ENCODE measurements at regions not wholly inside any gene's neighbourhood (a gene's known extent, or its start where the extent isn't known, plus 50 kb on each side); places are given as distances from the start of the nearest gene placed in this dataset.
"Not testable (repeated sequence)": the region's sequence is repeated elsewhere in the genome, so short reads cannot be mapped to it uniquely, and the experiment has no call there.

DNA sequence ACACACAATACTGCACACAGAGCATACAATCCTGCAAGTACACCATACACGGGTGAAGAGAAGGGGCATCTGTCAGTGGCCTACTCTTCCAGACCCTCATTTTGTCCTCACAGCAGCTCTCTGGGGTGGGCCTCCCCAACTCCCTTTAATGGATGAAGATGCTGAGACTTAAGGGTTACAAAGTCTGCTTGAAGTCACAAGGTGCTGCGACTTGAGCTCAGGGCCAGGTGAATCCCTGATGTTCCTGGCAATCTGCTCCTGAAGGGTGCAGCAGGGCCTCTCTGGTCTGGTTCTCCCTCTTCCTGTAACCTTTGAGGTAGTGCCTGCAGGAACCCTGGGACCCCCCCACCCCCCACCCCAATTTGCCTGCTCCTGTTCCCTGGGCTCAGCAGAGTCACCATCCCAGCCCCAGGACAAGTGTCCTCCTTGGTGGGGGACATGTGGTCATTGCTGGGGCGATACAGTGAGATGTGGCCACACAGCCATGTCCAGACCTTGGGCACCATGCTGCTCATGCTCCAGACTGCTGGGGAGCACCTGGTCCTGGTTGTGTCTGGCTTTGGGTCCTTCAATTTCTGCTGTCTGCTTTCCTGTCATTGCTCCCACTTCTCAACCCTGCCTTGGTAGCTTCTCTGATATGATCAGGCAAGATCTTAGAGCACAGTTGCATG is 107.5 kb downstream of the METRNL start:
- H3K27ac ChIP-seq: no peak overlapping the region
- no peaks in the 10 kb centered on the region; the same call in 1 of the 2 replicates for H3K9me3 ChIP-seq (ENCODE audit: low read depth, low read length)
- no peak overlapping the region for H3K4me3 ChIP-seq
- H3K9ac ChIP-seq (ENCODE audit: insufficient read length): no peak overlapping the region
- no peaks in the 10 kb centered on the region for H3K36me3 ChIP-seq (ENCODE audit: insufficient read depth, low read length)
- TF ChIP-seq EZH2 (IDR thresholded peaks at IDR 0.05): no peak
- no peak for TF ChIP-seq FOXP2 (optimal IDR thresholded peaks at IDR 0.05; ENCODE audit: control extremely low read depth, extremely low read length, insufficient read depth)
- TF ChIP-seq POLR2AphosphoS5 (IDR thresholded peaks at IDR 0.05; ENCODE audit: borderline replicate concordance, low read depth, low read length): no peak
- no peak for DNase-seq (ENCODE audit: low read depth, low spot score)

DNA sequence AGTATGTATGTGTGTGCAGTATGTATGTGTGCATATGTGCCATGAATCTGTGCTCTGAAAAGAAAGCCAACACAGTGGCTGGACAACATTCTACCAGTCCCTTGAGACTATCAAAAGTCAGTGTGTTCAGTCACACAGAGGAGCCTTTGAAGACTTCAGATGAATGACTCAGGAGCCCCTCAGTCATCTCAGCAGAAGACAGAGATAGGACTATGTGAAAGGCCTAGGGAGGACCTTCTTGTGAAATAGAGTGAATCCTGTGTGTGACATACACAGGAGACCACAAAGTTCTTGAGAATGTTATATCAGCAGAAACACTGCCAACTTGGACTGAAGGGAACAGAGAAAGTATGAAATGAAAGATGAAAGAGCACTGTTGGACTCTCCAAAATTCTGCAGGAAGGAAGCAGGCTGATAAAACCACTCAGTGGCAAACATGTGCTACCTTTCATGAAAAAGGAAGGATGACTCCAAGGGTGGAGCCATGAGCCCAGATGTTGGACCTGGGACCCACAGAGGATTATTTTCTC is 108.4 kb downstream of the METRNL start:
- H3K9ac ChIP-seq (ENCODE audit: insufficient read length): no peak overlapping the region
- no peaks in the 10 kb centered on the region for H3K36me3 ChIP-seq (ENCODE audit: insufficient read depth, low read length)
- no peak overlapping the region for H3K27ac ChIP-seq
- H3K4me3 ChIP-seq: no peak overlapping the region
- no peak for DNase-seq (ENCODE audit: low read depth, low spot score)
- TF ChIP-seq FOXP2 (optimal IDR thresholded peaks at IDR 0.05; ENCODE audit: control extremely low read depth, extremely low read length, insufficient read depth) (no peak), EZH2 (IDR thresholded peaks at IDR 0.05) (no peak), POLR2AphosphoS5 (IDR thresholded peaks at IDR 0.05; ENCODE audit: borderline replicate concordance, low read depth, low read length) (no peak)
- no peaks in the 10 kb centered on the region; the same call in 1 of the 2 replicates for H3K9me3 ChIP-seq (ENCODE audit: low read depth, low read length)

DNA sequence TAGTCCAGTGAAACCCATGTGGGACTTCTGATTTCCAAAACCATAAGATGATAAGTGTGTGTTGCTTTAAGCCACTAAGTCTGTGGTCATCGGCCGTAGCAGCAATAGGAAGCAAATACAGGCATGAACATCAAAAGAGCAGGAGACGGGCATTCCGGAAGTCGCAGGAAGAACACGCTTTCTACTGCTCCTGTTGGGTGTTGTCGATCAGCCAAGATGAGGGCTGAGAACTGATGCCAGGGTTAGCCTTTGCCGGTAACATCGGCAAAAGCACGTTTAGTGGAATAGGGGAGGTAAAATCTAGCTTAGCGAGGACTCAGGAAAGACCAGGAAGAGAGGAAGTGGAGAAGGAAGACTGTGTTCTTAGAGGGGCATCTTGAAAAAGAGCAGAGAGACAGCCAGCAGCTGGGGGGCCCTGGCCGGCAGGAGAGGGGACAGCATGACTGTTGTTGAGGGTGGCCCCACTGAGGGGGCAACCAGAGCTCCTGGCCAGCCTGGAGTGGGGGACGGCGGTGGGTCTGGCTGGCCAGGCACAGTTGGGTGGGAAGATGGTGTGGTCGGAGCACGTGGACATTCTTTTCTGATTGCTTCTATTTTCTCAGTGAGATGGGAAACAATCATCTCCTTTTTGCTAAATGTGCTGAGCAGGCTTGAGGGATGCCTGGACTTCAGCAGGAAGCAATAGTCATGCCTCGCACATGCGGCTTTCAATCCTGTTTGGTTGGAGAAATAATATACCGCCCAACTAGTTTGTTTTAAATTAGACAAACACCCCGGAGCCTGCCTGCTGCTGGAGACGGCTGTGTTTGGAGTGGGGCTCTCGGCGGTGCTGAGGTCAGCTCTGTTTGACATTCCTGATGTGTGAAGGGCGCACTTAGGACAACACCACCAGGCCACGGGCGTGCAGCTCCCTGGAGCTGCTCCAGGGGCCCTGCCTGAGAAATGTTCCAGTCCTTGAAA is 109.9 kb downstream of the METRNL start:
- DNase-seq (ENCODE audit: low read depth, low spot score): no peak
- TF ChIP-seq FOXP2 (optimal IDR thresholded peaks at IDR 0.05; ENCODE audit: control extremely low read depth, extremely low read length, insufficient read depth) (no peak), POLR2AphosphoS5 (IDR thresholded peaks at IDR 0.05; ENCODE audit: borderline replicate concordance, low read depth, low read length) (no peak), EZH2 (IDR thresholded peaks at IDR 0.05) (no peak)

DNA sequence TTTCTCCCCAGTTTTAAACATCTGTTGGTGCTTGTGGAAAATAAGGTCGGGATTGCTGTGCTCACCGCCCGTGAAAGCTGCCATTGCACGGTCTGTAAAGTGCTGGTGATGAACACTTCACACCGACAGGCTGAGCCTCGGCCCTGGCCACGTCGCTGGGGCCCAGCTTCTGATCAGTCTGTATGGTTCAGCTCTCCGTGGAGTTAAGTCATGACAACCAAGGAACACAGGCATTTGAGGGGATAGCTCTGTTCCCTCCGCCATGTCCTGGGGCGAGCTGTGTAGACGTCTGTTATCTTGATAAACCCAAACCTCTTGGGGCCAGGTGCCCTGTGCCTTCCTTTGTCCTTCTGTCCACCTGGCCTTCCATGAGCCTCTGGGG is 110.6 kb downstream of the METRNL start:
- no peak overlapping the region for H3K27ac ChIP-seq
- no peaks in the 10 kb centered on the region for H3K36me3 ChIP-seq (ENCODE audit: insufficient read depth, low read length)
- no peaks in the 10 kb centered on the region; the same call in 1 of the 2 replicates for H3K9me3 ChIP-seq (ENCODE audit: low read depth, low read length)
- DNase-seq (ENCODE audit: low read depth, low spot score): no peak
- TF ChIP-seq FOXP2 (optimal IDR thresholded peaks at IDR 0.05; ENCODE audit: control extremely low read depth, extremely low read length, insufficient read depth) (no peak), EZH2 (IDR thresholded peaks at IDR 0.05) (no peak), POLR2AphosphoS5 (IDR thresholded peaks at IDR 0.05; ENCODE audit: borderline replicate concordance, low read depth, low read length) (no peak)
- no peak overlapping the region for H3K4me3 ChIP-seq
- H3K9ac ChIP-seq (ENCODE audit: insufficient read length): no peak overlapping the region

More for the DNA sequence above, 109.9 kb downstream of the METRNL start:
- Histone ChIP-seq H3K9me3 (ENCODE audit: low read depth, low read length) (no peaks in the 10 kb centered on the region; the same call in 1 of the 2 replicates), H3K36me3 (ENCODE audit: insufficient read depth, low read length) (no peaks in the 10 kb centered on the region), H3K27ac (no peak overlapping the region), H3K9ac (ENCODE audit: insufficient read length) (no peak overlapping the region), H3K4me3 (no peak overlapping the region)

DNA sequence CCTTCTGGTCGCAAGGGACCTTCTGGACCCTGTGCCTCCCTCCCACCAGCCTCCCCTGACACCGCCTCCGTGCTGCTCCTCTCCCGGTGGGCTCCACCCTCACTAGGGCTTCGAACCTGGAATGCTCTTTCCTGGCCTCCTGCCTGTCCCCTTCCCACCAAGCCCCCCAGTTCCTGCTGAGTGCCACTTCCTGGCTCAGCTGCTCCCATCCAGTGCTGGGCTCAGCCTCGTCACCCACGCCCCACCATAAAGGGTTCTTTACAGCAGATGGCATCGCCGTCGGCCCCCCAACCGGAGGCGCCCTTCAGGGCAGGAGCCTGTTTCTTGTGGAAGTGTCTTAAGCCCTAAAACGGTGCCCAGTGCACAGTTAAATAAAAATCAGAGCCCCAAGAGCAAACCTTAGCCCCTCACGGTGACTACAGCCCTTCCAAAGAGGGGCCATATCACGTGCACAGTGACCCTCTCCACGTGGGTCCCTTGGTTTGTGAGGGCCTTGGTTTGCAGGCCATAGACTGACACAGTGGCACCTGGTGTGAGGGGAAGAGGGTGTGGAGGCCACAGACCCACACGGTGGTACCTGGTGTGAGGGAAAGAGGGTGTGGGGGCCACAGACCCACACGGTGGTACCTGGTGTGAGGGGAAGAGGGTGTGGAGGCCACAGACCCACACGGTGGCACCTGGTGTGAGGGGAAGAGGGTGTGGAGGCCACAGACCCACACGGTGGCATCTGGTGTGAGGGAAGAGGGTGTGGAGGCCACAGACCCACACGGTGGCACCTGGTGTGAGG is 111.4 kb downstream of the METRNL start:
- Histone ChIP-seq H3K36me3 (ENCODE audit: insufficient read depth, low read length) (no peaks in the 10 kb centered on the region), H3K4me3 (no peak overlapping the region), H3K27ac (no peak overlapping the region), H3K9ac (ENCODE audit: insufficient read length) (no peak overlapping the region), H3K9me3 (ENCODE audit: low read depth, low read length) (no peaks in the 10 kb centered on the region; the same call in 1 of the 2 replicates)
- no peak for TF ChIP-seq POLR2AphosphoS5 (IDR thresholded peaks at IDR 0.05; ENCODE audit: borderline replicate concordance, low read depth, low read length)
- DNase-seq (ENCODE audit: low read depth, low spot score): no peak

DNA sequence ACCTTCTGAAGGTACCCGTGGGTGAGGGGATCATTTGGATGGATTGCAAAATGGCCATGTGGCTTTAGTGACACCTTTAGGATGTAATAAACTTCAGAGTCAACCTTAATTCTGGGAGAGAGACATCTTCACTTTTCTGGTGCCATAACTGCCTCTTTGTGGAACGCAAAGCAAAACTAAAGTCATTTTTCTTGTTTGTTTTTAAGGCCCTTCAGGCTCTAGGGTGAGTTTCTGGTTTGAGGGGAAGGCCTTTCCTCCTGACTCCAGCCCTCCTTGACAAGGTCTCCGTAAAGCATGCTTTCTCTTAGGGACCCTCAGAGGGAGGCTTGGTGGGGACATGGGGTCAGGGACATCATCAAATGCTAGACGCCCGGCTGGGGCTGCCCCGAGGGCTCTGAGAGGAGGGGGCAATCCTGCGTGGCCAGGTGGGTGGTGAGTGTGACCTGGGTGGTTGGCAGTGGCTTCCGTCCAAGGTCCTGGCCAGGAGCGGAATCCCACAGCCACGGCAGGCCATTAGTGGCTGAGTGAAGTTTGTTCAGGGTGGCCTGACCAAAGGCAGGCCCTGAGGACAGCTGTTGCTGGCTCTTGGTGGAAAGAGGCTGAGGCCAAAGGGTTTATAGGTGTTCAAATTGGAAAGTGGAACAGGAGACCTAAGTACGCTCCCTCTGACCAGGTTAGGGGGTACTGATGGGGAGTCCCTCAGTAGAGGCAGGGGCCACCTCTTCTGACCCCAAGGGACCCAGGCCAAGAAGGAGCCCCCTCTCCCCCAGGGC is 112.2 kb downstream of the METRNL start:
- TF ChIP-seq FOXP2 (optimal IDR thresholded peaks at IDR 0.05; ENCODE audit: control extremely low read depth, extremely low read length, insufficient read depth): no peak
- TF ChIP-seq POLR2AphosphoS5 (IDR thresholded peaks at IDR 0.05; ENCODE audit: borderline replicate concordance, low read depth, low read length): no peak
- no peak for TF ChIP-seq EZH2 (IDR thresholded peaks at IDR 0.05)
- Histone ChIP-seq H3K9ac (ENCODE audit: insufficient read length) (no peak overlapping the region), H3K27ac (no peak overlapping the region), H3K4me3 (no peak overlapping the region), H3K9me3 (ENCODE audit: low read depth, low read length) (no peaks in the 10 kb centered on the region; the same call in 1 of the 2 replicates), H3K36me3 (ENCODE audit: insufficient read depth, low read length) (no peaks in the 10 kb centered on the region)
- DNase-seq (ENCODE audit: low read depth, low spot score): no peak

DNA sequence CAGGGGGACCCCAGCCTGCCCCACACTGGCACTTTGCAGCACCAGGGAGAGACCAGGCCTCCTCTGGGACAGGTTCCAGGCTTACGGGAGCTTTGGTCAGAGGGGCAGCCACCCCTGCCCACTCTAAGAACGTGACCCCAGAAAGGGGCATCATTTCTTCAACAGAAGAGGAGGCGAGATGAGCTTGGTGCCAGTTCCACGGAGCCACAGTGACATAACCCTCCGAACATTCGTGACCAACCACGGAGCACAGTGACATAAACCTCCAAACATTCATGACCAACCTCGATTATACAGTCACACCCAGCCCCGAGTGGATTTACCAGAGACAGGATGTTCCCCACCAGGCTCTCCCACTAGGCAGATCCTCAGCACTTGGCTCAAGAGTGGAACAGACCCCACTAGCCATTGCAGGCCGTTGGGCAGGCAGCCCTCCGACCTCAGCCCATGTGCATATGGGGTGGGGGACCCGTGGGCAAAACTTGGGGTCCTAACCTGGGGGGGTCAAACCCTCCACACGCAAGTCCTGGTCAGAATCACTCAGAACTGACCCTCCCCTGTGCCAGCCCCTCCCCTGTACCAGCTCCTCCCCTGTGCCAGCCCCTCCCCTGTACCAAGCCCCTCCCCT is 112.9 kb downstream of the METRNL start:
- TF ChIP-seq POLR2AphosphoS5 (IDR thresholded peaks at IDR 0.05; ENCODE audit: borderline replicate concordance, low read depth, low read length) (no peak), EZH2 (IDR thresholded peaks at IDR 0.05) (no peak), FOXP2 (optimal IDR thresholded peaks at IDR 0.05; ENCODE audit: control extremely low read depth, extremely low read length, insufficient read depth) (no peak)
- no peaks in the 10 kb centered on the region; the same call in 1 of the 2 replicates for H3K9me3 ChIP-seq (ENCODE audit: low read depth, low read length)
- no peak overlapping the region for H3K9ac ChIP-seq (ENCODE audit: insufficient read length)
- H3K27ac ChIP-seq: no peak overlapping the region
- H3K4me3 ChIP-seq: no peak overlapping the region
- no peak for DNase-seq (ENCODE audit: low read depth, low spot score)
- no peaks in the 10 kb centered on the region for H3K36me3 ChIP-seq (ENCODE audit: insufficient read depth, low read length)

DNA sequence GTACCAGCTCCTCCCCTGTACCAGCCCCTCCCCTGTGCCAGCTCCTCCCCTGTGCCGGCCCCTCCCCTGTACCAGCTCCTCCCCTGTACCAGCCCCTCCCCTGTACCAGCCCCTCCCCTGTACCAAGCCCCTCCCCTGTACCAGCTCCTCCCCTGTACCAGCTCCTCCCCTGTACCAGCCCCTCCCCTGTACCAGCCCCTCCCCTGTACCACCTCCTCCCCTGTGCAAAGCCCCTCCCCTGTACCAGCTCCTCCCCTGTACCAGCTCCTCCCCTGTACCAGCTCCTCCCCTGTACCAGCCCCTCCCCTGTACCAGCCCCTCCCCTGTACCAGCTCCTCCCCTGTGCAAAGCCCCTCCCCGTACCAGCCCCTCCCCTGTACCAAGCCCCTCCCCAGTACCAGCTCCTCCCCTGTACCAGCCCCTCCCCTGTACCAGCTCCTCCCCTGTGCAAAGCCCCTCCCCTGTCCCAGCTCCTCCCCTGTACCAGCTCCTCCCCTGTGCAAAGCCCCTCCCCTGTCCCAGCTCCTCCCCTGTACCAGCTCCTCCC is 113.5 kb downstream of the METRNL start:
- H3K9me3 ChIP-seq (ENCODE audit: low read depth, low read length); DNase-seq (ENCODE audit: low read depth, low spot score); H3K9ac ChIP-seq (ENCODE audit: insufficient read length); H3K27ac ChIP-seq; H3K36me3 ChIP-seq (ENCODE audit: insufficient read depth, low read length); H3K4me3 ChIP-seq: not testable (repeated sequence)
